Parathyroid adenoma (tissue), 2 donors: ENCODE measurements at regions not wholly inside any gene's neighbourhood (a gene's known extent, or its start where the extent isn't known, plus 50 kb on each side); places are given as distances from the start of the nearest gene placed in this dataset.

ENCODE experiments used
- H2AFZ ChIP-seq: fragments of 300-600 bp; sonication (generic); one replicate; pipeline ENCODE4 v1.7.0; 2017; ENCODE audit warnings: antibody characterized with exemption, mild to moderate bottlenecking
- H3K27ac ChIP-seq: fragments of 300-600 bp; sonication (generic); one replicate; pipeline ENCODE4 v1.7.0; 2017
- H3K27me3 ChIP-seq: fragments of 300-600 bp; sonication (generic); one replicate; pipeline ENCODE4 v1.7.0; 2017; ENCODE audit warnings: low read length; ENCODE audit not compliant: control insufficient read depth, insufficient read depth
- H3K36me3 ChIP-seq: fragments of 300-600 bp; sonication (generic); one replicate; pipeline ENCODE4 v1.7.0; 2017; ENCODE audit warnings: low read length; ENCODE audit not compliant: control insufficient read depth, insufficient read depth
- H3K4me1 ChIP-seq: fragments of 300-600 bp; sonication (generic); one replicate; pipeline ENCODE4 v1.7.0; 2017; ENCODE audit warnings: control low read depth
- H3K4me2 ChIP-seq: fragments of 300-600 bp; sonication (generic); one replicate; pipeline ENCODE4 v1.7.0; 2017; ENCODE audit warnings: low read length
- H3K4me3 ChIP-seq: fragments of 300-600 bp; sonication (generic); one replicate; pipeline ENCODE4 v1.7.0; 2017; ENCODE audit warnings: low read depth, low read length
- H3K79me2 ChIP-seq: fragments of 300-600 bp; sonication (generic); one replicate; pipeline ENCODE4 v1.7.0; 2017; ENCODE audit warnings: control low read depth
- H3K9ac ChIP-seq: fragments of 300-600 bp; sonication (generic); one replicate; pipeline ENCODE4 v1.7.0; 2017; ENCODE audit warnings: mild to moderate bottlenecking
- H3K9me3 ChIP-seq: fragments of 300-600 bp; sonication (generic); one replicate; pipeline ENCODE4 v1.7.0; 2017; ENCODE audit warnings: low read length; ENCODE audit not compliant: control insufficient read depth
- CTCF ChIP-seq: fragments of 300-600 bp; sonication (generic); IDR thresholded peaks from one replicate; pipeline ENCODE4 v1.7.0; 2017; ENCODE audit warnings: antibody characterized with exemption, mild to moderate bottlenecking
- donor health status: primary hyperparathyroidism.

- H2AFZ ChIP-seq: no peak overlapping the region
- H3K9ac ChIP-seq: no peak overlapping the region
- no peaks in the 10 kb centered on the region for H3K9me3 ChIP-seq
These were observed 199.5 kb upstream of the NLRP1 start for GRCh38 chr17:5783851-5784250.

GRCh38 chr17:5784791-5785190, 200.5 kb upstream of the NLRP1 start:
- no peak overlapping the region for H3K27ac ChIP-seq
- TF ChIP-seq CTCF: no peak

More at GRCh38 chr17:5783851-5784250, 199.5 kb upstream of the NLRP1 start:
- Histone ChIP-seq H3K36me3 (no peaks in the 10 kb centered on the region), H3K4me1 (no peaks in the 10 kb centered on the region), H3K27ac (no peak overlapping the region), H3K79me2 (no peaks in the 10 kb centered on the region), H3K27me3 (no peaks in the 10 kb centered on the region), H3K4me3 (no peak overlapping the region), H3K4me2 (no peak overlapping the region)
- no peak for TF ChIP-seq CTCF

GRCh38 chr17:5785338-5785737, 201.0 kb upstream of the NLRP1 start:
- H3K79me2 ChIP-seq: no peaks in the 10 kb centered on the region
- no peak overlapping the region for H3K4me2 ChIP-seq
- no peaks in the 10 kb centered on the region for H3K9me3 ChIP-seq
- no peak overlapping the region for H3K9ac ChIP-seq
- no peaks in the 10 kb centered on the region for H3K4me1 ChIP-seq
- no peak overlapping the region for H3K4me3 ChIP-seq
- H3K36me3 ChIP-seq: no peaks in the 10 kb centered on the region
- TF ChIP-seq CTCF: no peak
- no peaks in the 10 kb centered on the region for H3K27me3 ChIP-seq
- no peak overlapping the region for H2AFZ ChIP-seq
- no peak overlapping the region for H3K27ac ChIP-seq

More at GRCh38 chr17:5784791-5785190, 200.5 kb upstream of the NLRP1 start:
- H3K9me3 ChIP-seq: no peaks in the 10 kb centered on the region
- H3K79me2 ChIP-seq: no peaks in the 10 kb centered on the region
- no peaks in the 10 kb centered on the region for H3K4me1 ChIP-seq
- no peaks in the 10 kb centered on the region for H3K27me3 ChIP-seq
- no peak overlapping the region for H2AFZ ChIP-seq
- H3K4me3 ChIP-seq: no peak overlapping the region
- no peaks in the 10 kb centered on the region for H3K36me3 ChIP-seq
- no peak overlapping the region for H3K4me2 ChIP-seq
- no peak overlapping the region for H3K9ac ChIP-seq

- Histone ChIP-seq H3K36me3 (no peaks in the 10 kb centered on the region), H3K9me3 (no peaks in the 10 kb centered on the region)
- no peak for TF ChIP-seq CTCF
These were observed 201.7 kb upstream of the NLRP1 start for GRCh38 chr17:5785867-5786509.

GRCh38 chr17:5786510-5786875, 202.2 kb upstream of the NLRP1 start:
- Histone ChIP-seq H3K4me3 (no peak overlapping the region), H3K36me3 (no peaks in the 10 kb centered on the region), H3K79me2 (no peaks in the 10 kb centered on the region), H3K27ac (no peak overlapping the region), H3K4me2 (no peak overlapping the region), H3K9me3 (no peaks in the 10 kb centered on the region), H2AFZ (no peak overlapping the region), H3K27me3 (no peaks in the 10 kb centered on the region), H3K4me1 (no peaks in the 10 kb centered on the region), H3K9ac (no peak overlapping the region)
- TF ChIP-seq CTCF: no peak

More at GRCh38 chr17:5785867-5786509, 201.7 kb upstream of the NLRP1 start:
- H3K79me2 ChIP-seq: no peaks in the 10 kb centered on the region
- no peak overlapping the region for H3K9ac ChIP-seq
- H3K4me2 ChIP-seq: no peak overlapping the region
- H3K4me3 ChIP-seq: no peak overlapping the region
- H2AFZ ChIP-seq: no peak overlapping the region
- H3K27ac ChIP-seq: no peak overlapping the region
- no peaks in the 10 kb centered on the region for H3K4me1 ChIP-seq
- no peaks in the 10 kb centered on the region for H3K27me3 ChIP-seq
